ENCODE measurements at regions not wholly inside any gene's neighbourhood (a gene's known extent, or its start where the extent isn't known, plus 50 kb on each side); places are given as distances from the start of the nearest gene placed in this dataset.
"Not testable (repeated sequence)": the region's sequence is repeated elsewhere in the genome, so short reads cannot be mapped to it uniquely, and the experiment has no call there.

DNA sequence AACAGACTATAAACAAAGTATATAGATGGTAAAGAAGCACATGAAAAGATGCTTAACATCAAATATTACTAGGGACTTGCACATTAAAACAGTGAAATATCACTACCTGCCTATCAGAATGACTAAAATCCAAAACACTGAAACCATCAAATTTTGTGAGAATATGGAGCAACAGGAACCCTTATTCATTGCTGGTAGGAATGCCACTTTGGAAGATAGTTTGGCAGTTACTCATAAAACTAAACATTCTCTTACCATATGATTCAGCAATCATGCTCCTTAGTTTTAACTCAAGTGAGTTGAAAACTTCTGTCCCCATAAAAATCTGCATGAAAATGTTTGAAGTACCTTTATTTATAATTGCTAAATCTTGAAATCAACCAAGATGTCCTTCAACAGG, 297.6 kb downstream of the DAD1 start:
- Histone ChIP-seq H3K36me3 (ENCODE audit: control insufficient read depth in 3 of 3, insufficient read depth in 2 of 3, low read depth in 1 of 3, low read length in 3 of 3) (no peaks in the 10 kb centered on the region), H3K27me3 (ENCODE audit: control insufficient read depth in 3 of 3, insufficient read depth in 3 of 3, low read length in 3 of 3) (no peaks in the 10 kb centered on the region), H3K4me1 (ENCODE audit: control insufficient read depth in 3 of 3, insufficient read depth in 2 of 3, low read depth in 1 of 3, low read length in 2 of 3) (no peaks in the 10 kb centered on the region), H3K4me3 (ENCODE audit: low read depth in 1 of 3, low read length in 3 of 3) (no peak overlapping the region), H3K27ac (ENCODE audit: low read depth in 1 of 3, low read length in 2 of 3) (no peak overlapping the region), H3K9me3 (ENCODE audit: control insufficient read depth in 2 of 2, insufficient read depth in 1 of 2, low read depth in 1 of 2, low read length in 1 of 2) (no peaks in the 10 kb centered on the region)
- DNase-seq (no peak), FAIRE-seq (no peak)

DNA sequence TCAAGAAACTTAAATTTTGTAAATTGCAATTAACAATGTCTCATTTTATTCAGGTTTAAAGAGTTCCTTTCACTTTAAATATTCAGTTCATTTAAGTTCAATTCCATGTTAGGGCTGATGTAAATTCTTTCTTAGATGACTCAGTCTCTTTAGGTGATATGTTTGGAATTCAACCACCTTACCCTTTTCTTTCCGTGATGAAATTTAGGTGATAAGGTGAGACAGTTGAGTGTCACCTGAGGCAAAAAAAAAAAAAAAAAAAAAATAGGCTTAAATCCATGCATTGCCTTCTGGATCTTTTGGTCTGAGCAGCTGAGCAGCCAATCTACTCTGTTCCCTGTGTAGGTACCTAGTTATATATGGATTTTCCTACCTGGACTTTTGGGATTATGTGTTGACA, 299.5 kb downstream of the DAD1 start:
- FAIRE-seq (no peak), DNase-seq (no peak)
- H3K27ac ChIP-seq (ENCODE audit: low read depth in 1 of 3, low read length in 2 of 3) = no peak overlapping the region
- WGBS, 3 donors = 18 to 69% (median 43%) methylated on average over 1 of the region's 1 CpG
- H3K4me3 ChIP-seq (ENCODE audit: low read depth in 1 of 3, low read length in 3 of 3) = no peak overlapping the region
- no peaks in the 10 kb centered on the region for H3K9me3 ChIP-seq (ENCODE audit: control insufficient read depth in 2 of 2, insufficient read depth in 1 of 2, low read depth in 1 of 2, low read length in 1 of 2)
- no peaks in the 10 kb centered on the region for H3K36me3 ChIP-seq (ENCODE audit: control insufficient read depth in 3 of 3, insufficient read depth in 2 of 3, low read depth in 1 of 3, low read length in 3 of 3)
- H3K4me1 ChIP-seq (ENCODE audit: control insufficient read depth in 3 of 3, insufficient read depth in 2 of 3, low read depth in 1 of 3, low read length in 2 of 3) = no peaks in the 10 kb centered on the region
- H3K27me3 ChIP-seq (ENCODE audit: control insufficient read depth in 3 of 3, insufficient read depth in 3 of 3, low read length in 3 of 3) = no peaks in the 10 kb centered on the region

DNA sequence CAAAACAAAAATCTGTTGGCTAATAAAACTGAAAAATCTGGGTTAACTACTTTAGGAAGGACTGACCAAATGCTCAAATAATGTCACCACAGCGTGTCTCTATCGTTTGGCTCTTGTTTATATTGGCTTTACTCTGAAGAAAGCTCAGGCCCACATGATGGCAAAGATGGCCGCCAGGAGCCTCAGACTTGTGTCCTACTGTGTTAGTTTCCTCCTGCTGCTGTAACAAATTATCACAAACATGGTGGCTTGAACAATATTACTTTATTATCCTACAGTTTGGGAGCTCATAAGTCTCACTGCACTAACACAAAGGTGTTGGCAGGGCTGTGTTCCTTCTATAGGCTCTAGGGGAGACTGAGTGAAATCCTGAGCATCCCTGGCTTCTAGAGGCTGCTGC, 303.0 kb downstream of the DAD1 start:
- Histone ChIP-seq H3K36me3 (ENCODE audit: control insufficient read depth in 3 of 3, insufficient read depth in 2 of 3, low read depth in 1 of 3, low read length in 3 of 3) (no peaks in the 10 kb centered on the region), H3K27me3 (ENCODE audit: control insufficient read depth in 3 of 3, insufficient read depth in 3 of 3, low read length in 3 of 3) (no peaks in the 10 kb centered on the region), H3K4me3 (ENCODE audit: low read depth in 1 of 3, low read length in 3 of 3) (no peak overlapping the region), H3K27ac (ENCODE audit: low read depth in 1 of 3, low read length in 2 of 3) (no peak overlapping the region), H3K4me1 (ENCODE audit: control insufficient read depth in 3 of 3, insufficient read depth in 2 of 3, low read depth in 1 of 3, low read length in 2 of 3) (no peaks in the 10 kb centered on the region), H3K9me3 (ENCODE audit: control insufficient read depth in 2 of 2, insufficient read depth in 1 of 2, low read depth in 1 of 2, low read length in 1 of 2) (no peaks in the 10 kb centered on the region)
- DNase-seq (no peak), FAIRE-seq (no peak)
- 80 to 92% (median 83%) methylated on average over 3 of the region's 3 CpGs for WGBS, 3 donors

DNA sequence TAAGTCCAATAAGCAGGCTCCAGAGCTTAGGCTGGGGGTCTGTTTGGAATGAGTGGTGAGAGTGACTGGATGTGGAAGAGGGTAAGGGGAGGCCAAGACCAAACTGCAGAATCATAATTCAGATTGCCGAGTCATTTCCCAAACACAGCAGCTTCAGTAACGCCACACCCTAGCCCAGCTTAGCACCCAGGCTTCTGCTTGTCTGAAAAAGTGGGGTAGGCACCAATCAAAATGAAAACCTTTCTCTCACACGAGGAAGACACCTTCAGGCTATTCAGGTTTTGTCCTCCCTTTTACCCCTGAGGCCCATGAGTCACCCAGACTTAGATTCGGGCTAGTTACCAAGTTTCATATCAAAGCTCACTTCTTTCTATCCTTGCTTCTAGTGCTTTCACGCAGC, 306.1 kb downstream of the DAD1 start:
- Histone ChIP-seq H3K27me3 (ENCODE audit: control insufficient read depth in 3 of 3, insufficient read depth in 3 of 3, low read length in 3 of 3) (no peaks in the 10 kb centered on the region), H3K4me1 (ENCODE audit: control insufficient read depth in 3 of 3, insufficient read depth in 2 of 3, low read depth in 1 of 3, low read length in 2 of 3) (no peaks in the 10 kb centered on the region), H3K27ac (ENCODE audit: low read depth in 1 of 3, low read length in 2 of 3) (no peak overlapping the region), H3K36me3 (ENCODE audit: control insufficient read depth in 3 of 3, insufficient read depth in 2 of 3, low read depth in 1 of 3, low read length in 3 of 3) (no peaks in the 10 kb centered on the region), H3K9me3 (ENCODE audit: control insufficient read depth in 2 of 2, insufficient read depth in 1 of 2, low read depth in 1 of 2, low read length in 1 of 2) (no peaks in the 10 kb centered on the region), H3K4me3 (ENCODE audit: low read depth in 1 of 3, low read length in 3 of 3) (no peak overlapping the region)
- WGBS, 3 donors = 48 to 63% (median 49%) methylated on average over 5 of the region's 5 CpGs
- DNase-seq = no peak
- no peak for FAIRE-seq

DNA sequence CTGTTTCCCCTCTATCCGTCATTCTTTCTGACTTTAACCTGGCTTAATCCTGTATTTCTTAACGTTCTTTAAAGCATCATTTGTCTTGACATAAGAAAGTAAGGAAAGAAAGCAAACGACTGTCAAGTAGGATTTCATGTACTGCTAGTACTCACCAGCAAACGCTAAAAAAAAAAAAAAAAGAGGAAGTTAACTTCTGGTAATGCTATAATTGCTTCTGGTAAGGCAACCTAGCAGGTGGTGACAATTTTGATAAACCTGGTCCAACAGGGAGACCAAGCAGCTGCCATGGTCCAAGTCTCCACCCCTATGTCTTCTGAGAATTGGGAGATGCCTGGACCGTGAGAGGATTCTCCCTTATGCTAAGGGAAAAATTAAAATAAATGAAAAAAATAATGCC, 306.6 kb downstream of the DAD1 start:
- FAIRE-seq (no peak), DNase-seq (no peak)
- WGBS, 3 donors = 16 to 28% (median 25%) methylated on average over 5 of the region's 5 CpGs
- Histone ChIP-seq H3K4me1 (ENCODE audit: control insufficient read depth in 3 of 3, insufficient read depth in 2 of 3, low read depth in 1 of 3, low read length in 2 of 3) (no peaks in the 10 kb centered on the region), H3K4me3 (ENCODE audit: low read depth in 1 of 3, low read length in 3 of 3) (no peak overlapping the region), H3K27me3 (ENCODE audit: control insufficient read depth in 3 of 3, insufficient read depth in 3 of 3, low read length in 3 of 3) (no peaks in the 10 kb centered on the region), H3K27ac (ENCODE audit: low read depth in 1 of 3, low read length in 2 of 3) (no peak overlapping the region), H3K36me3 (ENCODE audit: control insufficient read depth in 3 of 3, insufficient read depth in 2 of 3, low read depth in 1 of 3, low read length in 3 of 3) (no peaks in the 10 kb centered on the region), H3K9me3 (ENCODE audit: control insufficient read depth in 2 of 2, insufficient read depth in 1 of 2, low read depth in 1 of 2, low read length in 1 of 2) (no peaks in the 10 kb centered on the region)

DNA sequence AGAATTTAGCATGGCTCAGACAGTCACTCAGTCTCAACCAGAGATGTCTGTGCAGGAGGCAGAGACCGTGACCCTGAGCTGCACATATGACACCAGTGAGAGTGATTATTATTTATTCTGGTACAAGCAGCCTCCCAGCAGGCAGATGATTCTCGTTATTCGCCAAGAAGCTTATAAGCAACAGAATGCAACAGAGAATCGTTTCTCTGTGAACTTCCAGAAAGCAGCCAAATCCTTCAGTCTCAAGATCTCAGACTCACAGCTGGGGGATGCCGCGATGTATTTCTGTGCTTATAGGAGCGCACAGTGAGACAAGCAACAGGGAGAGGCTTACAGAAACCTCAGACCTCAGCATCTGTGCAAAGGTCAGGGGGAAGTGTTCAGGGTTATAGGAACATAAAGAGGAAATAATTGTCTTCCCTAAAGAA, 307.6 kb downstream of the DAD1 start:
- FAIRE-seq; H3K36me3 ChIP-seq (ENCODE audit: control insufficient read depth in 3 of 3, insufficient read depth in 2 of 3, low read depth in 1 of 3, low read length in 3 of 3); H3K4me3 ChIP-seq (ENCODE audit: low read depth in 1 of 3, low read length in 3 of 3); H3K27ac ChIP-seq (ENCODE audit: low read depth in 1 of 3, low read length in 2 of 3); DNase-seq; H3K27me3 ChIP-seq (ENCODE audit: control insufficient read depth in 3 of 3, insufficient read depth in 3 of 3, low read length in 3 of 3); H3K9me3 ChIP-seq (ENCODE audit: control insufficient read depth in 2 of 2, insufficient read depth in 1 of 2, low read depth in 1 of 2, low read length in 1 of 2); H3K4me1 ChIP-seq (ENCODE audit: control insufficient read depth in 3 of 3, insufficient read depth in 2 of 3, low read depth in 1 of 3, low read length in 2 of 3): not testable (repeated sequence)
- WGBS, 3 donors = 36 to 62% (median 50%) methylated on average over 7 of the region's 7 CpGs

DNA sequence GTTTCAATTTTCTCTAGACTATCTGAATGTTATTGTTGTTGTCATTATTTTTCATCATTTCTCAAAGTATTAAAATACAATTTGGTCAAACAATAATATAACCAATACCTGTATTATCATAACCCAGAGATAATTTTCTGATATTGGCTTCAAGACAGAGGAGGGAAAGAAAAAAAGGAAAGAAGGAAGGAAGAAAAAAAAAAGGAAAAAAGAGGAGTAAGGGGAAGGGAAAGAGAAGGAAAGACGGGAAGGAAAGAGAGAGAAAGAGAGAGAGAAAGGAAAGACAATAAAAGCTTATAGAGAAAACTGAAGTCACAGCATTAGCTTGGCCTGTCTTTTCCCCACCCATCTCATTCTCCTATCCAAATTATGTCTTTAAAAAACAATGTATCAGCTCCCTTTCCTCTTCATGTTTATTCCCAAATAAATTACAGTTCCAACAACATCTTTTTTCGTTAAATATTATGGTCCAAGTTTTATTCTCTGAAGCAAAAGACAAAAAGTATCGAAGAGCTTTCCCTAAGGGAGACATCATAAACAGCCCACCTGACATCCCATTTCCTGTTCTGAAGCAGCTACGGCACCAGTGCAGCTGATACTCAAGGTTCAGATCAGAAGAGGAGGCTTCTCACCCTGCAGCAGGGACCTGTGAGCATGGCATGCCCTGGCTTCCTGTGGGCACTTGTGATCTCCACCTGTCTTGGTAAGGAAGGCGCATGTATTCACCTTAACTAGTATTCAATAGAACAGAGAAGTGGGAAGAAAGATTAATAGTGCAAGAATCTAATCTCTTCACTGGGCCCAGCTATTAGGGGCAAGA, 308.3 kb downstream of the DAD1 start:
- no peak for DNase-seq
- no peaks in the 10 kb centered on the region for H3K27me3 ChIP-seq (ENCODE audit: control insufficient read depth in 3 of 3, insufficient read depth in 3 of 3, low read length in 3 of 3)
- no peak overlapping the region for H3K4me3 ChIP-seq (ENCODE audit: low read depth in 1 of 3, low read length in 3 of 3)
- no peaks in the 10 kb centered on the region for H3K4me1 ChIP-seq (ENCODE audit: control insufficient read depth in 3 of 3, insufficient read depth in 2 of 3, low read depth in 1 of 3, low read length in 2 of 3)
- no peaks in the 10 kb centered on the region for H3K9me3 ChIP-seq (ENCODE audit: control insufficient read depth in 2 of 2, insufficient read depth in 1 of 2, low read depth in 1 of 2, low read length in 1 of 2)
- no peaks in the 10 kb centered on the region for H3K36me3 ChIP-seq (ENCODE audit: control insufficient read depth in 3 of 3, insufficient read depth in 2 of 3, low read depth in 1 of 3, low read length in 3 of 3)
- no peak overlapping the region for H3K27ac ChIP-seq (ENCODE audit: low read depth in 1 of 3, low read length in 2 of 3)
- no peak for FAIRE-seq
- WGBS, 3 donors = 57 to 75% (median 65%) methylated on average over 5 of the region's 5 CpGs

DNA sequence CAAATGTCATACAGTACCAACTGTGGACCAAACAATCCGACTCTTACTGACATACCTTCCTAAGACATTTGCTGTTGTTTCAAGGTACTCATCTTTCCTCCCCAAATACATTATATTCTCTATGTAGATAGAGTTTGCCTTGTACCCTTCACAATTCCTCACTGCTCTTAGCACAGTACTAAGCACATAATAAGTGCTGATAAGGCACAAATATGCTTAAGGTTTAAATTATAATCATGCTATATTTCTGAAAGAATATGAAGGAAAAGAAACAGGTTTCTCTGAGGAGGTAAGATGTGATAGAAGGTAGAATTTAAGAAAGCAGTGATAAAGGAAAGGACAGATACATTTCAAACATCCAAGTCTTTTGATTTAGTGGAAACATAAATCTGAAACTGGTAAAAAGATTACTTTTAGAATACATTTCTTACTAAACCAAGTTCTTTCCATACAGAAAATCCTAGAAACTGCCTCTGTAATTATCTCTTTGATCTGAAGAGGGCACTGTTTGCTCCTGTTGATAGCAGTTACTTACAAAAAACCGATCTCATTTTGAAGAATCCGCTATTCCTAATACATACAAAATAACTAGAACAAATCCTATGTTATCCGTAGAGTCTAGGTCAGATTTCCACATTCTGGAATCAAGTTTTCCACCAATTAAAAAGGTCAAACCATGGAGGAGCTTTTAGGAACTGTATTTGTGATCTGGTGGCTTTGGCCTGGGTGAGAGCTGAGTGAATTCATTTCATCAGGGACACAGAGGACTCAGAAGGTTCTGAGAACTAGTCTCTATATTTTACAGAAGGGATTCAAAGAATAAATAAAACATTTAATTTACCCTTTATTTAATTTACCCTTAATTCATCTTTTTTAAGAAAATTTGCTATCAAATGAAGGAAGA, 311.9 kb downstream of the DAD1 start:
- H3K9me3 ChIP-seq (ENCODE audit: control insufficient read depth in 2 of 2, insufficient read depth in 1 of 2, low read depth in 1 of 2, low read length in 1 of 2) = no peaks in the 10 kb centered on the region
- 49 to 59% (median 52%) methylated on average over 4 of the region's 4 CpGs for WGBS, 3 donors
- no peak for FAIRE-seq

More for the DNA sequence above, 311.9 kb downstream of the DAD1 start:
- peak; percentile 4 to 30 for DNase-seq
- H3K36me3 ChIP-seq (ENCODE audit: control insufficient read depth in 3 of 3, insufficient read depth in 2 of 3, low read depth in 1 of 3, low read length in 3 of 3) = no peaks in the 10 kb centered on the region
- H3K27ac ChIP-seq (ENCODE audit: low read depth in 1 of 3, low read length in 2 of 3) = no peak overlapping the region
- no peaks in the 10 kb centered on the region for H3K4me1 ChIP-seq (ENCODE audit: control insufficient read depth in 3 of 3, insufficient read depth in 2 of 3, low read depth in 1 of 3, low read length in 2 of 3)
- H3K4me3 ChIP-seq (ENCODE audit: low read depth in 1 of 3, low read length in 3 of 3) = no peak overlapping the region
- H3K27me3 ChIP-seq (ENCODE audit: control insufficient read depth in 3 of 3, insufficient read depth in 3 of 3, low read length in 3 of 3) = no peaks in the 10 kb centered on the region
